Heart left ventricle (tissue), 13 donors: ENCODE measurements at regions not wholly inside any gene's neighbourhood (a gene's known extent, or its start where the extent isn't known, plus 50 kb on each side); places are given as distances from the start of the nearest gene placed in this dataset.

Source experiments
- CTCF ChIP-seq, 12 donors: fragments of 200-600 bp; sonication (generic) in 4 of 12; IDR thresholded peaks; one replicate each; pipeline versions ENCODE4 v1.5.0 to v1.8.0; 2018 to 2022; ENCODE audit warnings: antibody characterized with exemption in 12 of 12, mild to moderate bottlenecking in 5 of 12
- POLR2A ChIP-seq, 2 donors: fragments of 450-650 bp; IDR thresholded peaks; one replicate each; pipeline ENCODE4 v1.6.1; 2017; ENCODE audit warnings: antibody characterized with exemption in 2 of 2, mild to moderate bottlenecking in 2 of 2, moderate library complexity in 2 of 2
- donor health status: ischemic (EF 13 %, LVEDD 7.1; RV severe dilation, severe dysfunction).
- donor health status: DM: no; HTN: yes; CAD: no.
- donor health status: DM: no; HTN: no; CAD: no.
- donor health status: ischemic (EF 25% LVEDD 6.9; RV normal size, moderate dysfunction).
- donor health status: ischemic (EF 25% LVEDD 5.7; RV mildly dilated, moderate dysfunction).
- donor health status: ischemic (EF 35%, LVEDD 5.7; RV mildly dilated, moderate dysfunction).
- donor health status: nonischemic (EF 11% LVEDD 7.7; RV severe dilation, severe dysfunction).
- donor health status: DM: yes; HTN: yes; CAD: no.
- donor health status: PGD.
- donor health status: ischemic (EF 29% LVEDD 5.4; RV normal size, mild dysfunction).
- donor health status: nonischemic (EF 23%, LVEDD 6.1; RV moderate dilation, normal function).

- TF ChIP-seq POLR2A (IDR thresholded peaks at IDR 0.05), result no peak
- no peak for TF ChIP-seq CTCF (IDR thresholded peaks at IDR 0.05)
Measured at GRCh38 chr20:12133553-12133952, 215.9 kb downstream of the BTBD3 start.
